ENCODE measurements at regions not wholly inside any gene's neighbourhood (a gene's known extent, or its start where the extent isn't known, plus 50 kb on each side); places are given as distances from the start of the nearest gene placed in this dataset.

DNA sequence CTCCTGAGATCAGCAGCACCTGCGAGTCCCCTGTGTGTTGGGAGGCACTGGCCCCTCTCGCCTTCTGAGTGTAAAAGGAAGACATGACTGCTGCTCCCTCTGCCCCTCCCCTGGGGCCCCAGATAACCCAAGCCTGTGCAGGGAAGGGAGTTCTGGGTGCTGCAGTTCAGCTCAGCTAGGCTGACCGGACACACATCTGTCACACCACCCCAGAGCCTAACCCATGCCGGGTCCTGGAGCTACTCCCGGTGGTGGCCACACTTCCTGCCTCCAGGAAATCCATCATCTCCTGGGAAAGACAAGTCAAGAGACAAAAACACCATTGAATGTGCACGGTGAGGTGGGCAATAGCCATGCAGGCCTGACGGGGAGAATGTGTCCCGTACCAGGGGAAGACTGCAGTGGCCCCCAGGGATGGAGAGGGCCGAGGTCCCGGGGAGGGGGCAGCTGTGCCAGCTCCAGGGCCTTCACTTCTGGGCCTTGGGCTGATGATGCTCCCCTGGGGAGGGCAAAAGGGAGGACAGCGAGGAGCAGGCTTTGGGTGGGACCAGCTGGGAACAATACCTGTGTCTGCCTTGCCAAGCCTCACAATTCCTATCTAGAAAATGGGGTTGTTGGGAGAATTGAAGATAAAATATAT is 210.6 kb downstream of the TFCP2L1 start:
- no peak for DNase-seq (ENCODE audit: low read depth in 2 of 2)

DNA sequence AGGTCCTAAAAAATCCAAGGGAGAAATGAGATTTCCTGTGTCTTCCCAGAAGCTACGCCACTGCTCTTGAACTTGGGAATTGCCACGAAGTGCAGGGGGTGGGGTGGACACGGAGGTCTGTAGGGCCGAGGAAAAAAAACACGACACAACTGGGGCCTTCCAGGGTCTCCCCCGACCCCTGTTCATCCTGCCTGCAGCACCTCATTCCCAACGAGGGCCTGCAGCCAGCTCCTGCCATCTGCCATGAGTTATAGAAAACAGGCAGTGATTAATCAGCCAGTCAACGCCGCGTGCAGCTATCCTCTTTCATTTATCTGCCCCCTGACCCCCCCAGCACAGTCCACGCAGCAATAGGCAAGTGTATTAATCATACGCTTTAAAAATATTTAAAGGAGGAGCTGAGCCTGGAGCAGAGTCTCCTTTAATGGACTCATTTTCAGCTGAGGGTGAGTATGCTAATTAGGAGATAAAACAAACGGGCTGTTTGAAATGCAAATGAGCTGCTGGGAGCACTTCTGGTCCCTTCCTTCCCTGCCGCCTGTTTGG is 209.9 kb downstream of the TFCP2L1 start:
- no peak for DNase-seq (ENCODE audit: low read depth in 2 of 2)

DNA sequence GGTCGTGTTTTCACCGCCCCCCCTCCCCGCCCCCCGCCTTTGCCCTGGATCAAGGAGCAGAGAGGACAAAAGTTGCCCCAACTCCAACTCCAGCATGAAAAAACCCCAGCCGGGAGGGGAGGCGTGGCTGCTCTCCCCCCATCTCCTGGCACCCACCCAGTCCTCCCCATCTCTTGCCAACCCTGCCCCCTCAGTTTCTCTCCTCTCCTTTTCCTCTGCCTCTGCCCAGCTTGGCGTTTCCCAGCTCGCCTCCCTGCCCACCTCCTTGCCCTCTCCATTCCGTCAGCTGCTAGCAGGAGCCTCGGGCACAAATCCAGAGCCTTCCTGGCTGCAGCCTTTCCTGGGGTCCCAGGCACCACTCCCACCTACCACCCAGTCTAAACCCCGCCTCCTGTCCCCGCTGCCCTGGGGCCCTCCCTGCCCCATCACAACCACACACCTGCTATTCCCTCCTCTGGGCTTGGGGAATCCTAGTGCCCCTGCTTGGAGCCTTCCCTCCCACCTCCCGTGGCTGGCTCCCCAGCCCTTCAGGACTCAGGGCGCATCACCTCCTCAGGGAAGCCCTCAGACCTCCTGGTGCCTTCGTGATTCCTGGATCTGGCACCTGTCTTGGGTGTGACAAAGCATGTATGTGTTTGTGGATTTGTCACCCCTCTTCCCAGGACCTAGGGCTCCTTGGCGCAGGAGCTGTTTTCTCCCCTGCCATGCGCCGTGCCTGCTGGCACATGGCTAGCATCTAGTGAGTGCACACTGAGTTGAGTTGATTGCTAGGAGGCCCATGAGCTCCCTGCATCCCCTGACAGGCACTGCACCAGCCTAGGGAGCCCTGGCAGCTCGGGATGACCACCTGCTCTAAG is 209.1 kb downstream of the TFCP2L1 start:
- DNase-seq (ENCODE audit: low read depth in 2 of 2) = no peak

DNA sequence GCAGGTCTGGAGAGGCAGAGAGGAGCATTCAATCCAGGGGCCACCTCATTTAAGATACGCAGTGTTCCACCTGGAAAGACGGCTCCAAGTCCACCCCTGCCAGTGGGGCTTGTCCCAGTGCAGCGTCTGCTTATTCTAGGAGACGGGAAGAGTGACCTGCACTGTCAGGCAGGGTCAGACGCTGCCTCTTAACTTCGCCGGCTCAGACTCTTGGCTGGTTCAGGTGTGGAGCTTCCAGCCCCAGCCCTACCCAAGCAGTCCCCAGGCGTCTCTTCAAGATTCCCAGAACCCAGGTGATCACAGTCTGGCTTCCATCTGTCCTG is 208.5 kb downstream of the TFCP2L1 start:
- no peak for DNase-seq (ENCODE audit: low read depth in 2 of 2)

DNA sequence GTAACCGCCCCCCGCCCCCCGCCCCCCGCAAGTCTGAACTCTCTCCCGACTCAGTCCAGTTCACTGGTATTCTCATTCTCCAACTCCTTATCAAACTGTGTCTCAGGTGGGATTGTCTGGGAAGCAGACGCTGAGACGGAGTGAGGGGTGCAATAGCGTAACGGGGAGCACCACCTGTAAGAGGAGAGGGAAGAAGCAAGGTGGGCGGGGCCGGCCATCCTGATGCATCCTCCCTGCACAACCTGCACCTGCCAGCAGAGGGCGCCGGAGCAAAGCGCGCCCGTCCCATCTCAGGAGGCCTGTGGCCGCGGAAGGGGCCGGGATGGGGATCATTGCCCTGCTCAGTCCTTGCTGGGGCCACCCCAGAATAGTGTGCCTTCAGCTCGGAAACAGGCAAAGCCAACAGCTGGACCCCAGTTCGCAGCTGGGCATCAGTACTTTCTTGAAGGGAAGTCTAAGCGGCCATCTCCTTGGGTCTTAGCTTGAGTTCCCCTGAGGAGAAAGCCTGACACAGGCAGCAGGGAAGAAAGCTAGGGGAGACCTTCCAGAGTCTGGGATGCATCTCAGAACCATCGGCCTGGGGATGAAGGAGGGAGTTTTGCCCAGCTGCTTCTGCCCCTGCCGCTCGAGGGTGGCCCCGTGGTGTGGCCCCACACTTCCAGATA is 208.0 kb downstream of the TFCP2L1 start:
- peak; percentile 11 to 22 for DNase-seq (ENCODE audit: low read depth in 2 of 2)

DNA sequence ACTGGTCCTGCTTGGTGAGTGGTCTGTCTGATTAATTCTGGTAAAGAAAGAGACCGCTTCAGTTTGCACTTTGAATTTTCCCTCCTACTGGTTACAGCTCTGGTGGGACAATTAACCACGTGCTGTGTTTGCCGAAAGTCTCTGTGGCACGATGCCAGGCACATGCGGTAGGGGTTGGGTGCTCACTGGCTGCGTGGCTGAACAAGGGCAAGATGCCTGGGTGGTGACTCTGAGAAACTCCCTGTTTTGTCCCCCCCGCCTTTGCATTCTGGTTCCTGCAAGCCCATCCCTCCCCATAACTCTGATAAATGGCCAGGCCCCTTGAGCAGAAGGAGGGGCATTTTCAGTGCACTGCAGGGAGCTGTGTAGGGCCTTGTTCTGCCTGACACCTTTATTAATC is 206.1 kb downstream of the TFCP2L1 start:
- no peak for DNase-seq (ENCODE audit: low read depth in 2 of 2)

DNA sequence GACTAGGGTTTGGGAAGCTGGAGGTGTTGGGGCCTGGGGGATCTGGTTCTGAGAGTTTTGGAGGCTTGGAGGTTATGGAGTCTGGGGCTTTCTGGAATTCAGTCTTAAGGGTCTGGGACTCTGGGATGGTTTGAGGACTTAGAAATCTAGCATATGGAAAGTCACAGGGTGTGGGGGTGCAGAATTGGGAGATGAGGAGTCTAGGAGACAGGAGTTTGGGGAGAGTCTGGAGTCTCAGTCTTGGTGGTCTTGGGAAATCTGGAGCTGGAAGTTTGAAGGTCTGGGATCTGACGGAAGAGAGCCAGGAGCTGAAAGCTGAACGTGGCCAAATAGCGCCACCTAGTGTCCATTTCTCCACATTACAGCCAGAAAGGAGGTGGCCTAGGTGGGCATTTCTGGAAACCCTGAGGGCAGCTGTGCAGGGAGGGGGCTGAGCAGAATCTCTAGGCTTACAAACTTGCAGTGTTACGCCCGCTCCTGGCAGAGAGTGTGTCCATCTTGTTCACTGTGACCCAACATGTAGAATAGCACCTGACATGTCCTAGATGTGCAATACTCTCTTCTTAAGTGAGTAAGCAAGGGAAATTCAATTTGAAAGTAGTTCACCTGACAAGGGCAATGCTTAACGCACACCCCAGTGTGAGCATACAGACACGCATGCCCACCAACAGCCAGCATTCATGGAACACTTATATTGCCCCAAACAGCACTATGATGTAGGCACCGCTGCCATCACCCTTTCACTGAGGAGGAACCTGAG is 204.8 kb downstream of the TFCP2L1 start:
- DNase-seq (ENCODE audit: low read depth in 2 of 2) = peak in 1 of 2 donors; percentile 3

DNA sequence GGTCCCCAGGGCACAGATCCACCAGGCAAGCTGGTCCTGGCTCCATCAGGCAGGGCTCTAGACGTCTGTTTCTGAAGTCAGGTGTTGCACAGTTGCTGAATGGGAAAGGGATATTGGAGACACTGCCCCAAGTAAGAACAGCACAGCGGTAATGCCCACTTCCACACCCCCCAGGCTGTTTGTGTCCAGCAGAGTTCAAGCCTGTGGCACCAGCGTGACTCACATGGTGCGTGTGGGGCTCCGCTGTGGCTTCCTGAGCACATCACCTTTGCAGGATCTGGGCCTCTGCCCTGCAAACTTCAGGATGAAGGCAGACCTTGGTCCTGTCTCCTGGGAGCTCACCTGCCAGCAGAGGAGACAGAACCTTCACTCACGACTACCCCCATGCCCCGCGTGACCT is 203.3 kb downstream of the TFCP2L1 start:
- no peak for DNase-seq (ENCODE audit: low read depth in 2 of 2)

DNA sequence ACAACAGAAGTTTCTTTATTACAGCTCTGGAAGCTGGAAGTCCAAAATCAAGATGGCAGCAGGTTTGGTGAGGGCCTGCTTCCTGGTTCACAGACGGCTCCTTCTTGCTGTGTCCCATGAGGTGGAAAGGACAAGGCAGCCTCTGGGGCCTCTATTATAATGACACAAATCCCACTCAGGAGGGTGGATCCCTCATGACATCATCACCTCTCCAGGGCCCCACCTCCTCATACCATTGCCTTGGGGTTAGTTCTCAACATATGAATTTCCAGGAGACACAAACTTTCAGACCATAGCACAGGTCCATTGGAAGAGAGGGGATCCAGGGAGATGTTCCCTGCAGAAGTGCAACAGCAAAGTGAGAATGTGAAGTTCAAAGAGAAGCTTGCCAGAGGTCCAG is 202.8 kb downstream of the TFCP2L1 start:
- DNase-seq (ENCODE audit: low read depth in 2 of 2) = no peak

DNA sequence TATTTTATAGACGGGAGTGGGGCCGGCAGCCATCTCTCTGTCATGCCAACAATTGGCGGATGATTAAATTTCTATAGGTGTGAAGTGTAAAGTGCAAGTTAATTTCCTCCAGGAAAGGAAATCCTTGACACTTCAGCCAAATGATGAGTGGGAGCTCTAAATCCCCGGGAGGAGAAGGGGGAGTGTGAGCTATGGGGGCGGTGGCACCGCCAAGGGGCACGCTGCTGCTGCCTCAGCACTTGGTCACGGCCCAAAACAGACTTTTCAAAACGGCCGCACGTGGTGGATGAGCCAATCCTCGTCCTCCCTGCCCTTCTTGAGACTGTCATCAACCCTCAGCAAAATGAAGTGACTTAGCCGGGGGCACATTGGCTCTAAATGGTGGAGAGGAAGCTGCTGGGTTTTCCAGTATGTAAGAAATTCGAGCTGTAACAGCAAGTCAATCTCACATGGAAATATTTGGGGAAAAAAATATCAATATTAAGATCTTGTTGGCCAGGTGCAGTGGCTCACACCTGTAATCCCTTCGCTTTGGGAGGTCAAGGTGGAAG is 200.8 kb downstream of the TFCP2L1 start:
- DNase-seq (ENCODE audit: low read depth in 2 of 2) = no peak

DNA sequence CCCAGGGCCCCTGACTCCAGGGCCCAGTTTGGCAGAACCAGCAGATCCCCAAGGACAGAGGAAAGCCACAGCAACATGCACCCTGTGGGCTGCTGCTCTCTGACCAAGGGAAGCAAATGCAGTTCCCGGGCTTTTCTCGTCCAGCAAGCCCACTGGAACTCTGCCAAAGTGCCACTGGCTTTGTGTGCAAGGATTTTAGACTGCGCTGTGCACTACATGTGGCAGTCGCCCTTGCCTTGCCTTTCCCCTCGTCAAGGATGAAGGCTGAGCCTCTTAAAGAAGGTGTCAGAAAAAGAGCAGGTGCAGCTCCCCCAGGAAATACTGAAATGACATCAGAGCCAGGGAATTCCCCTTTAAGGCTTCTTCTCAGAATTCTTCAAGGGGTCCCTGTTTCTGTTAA is 199.2 kb downstream of the TFCP2L1 start:
- DNase-seq (ENCODE audit: low read depth in 2 of 2) = no peak

DNA sequence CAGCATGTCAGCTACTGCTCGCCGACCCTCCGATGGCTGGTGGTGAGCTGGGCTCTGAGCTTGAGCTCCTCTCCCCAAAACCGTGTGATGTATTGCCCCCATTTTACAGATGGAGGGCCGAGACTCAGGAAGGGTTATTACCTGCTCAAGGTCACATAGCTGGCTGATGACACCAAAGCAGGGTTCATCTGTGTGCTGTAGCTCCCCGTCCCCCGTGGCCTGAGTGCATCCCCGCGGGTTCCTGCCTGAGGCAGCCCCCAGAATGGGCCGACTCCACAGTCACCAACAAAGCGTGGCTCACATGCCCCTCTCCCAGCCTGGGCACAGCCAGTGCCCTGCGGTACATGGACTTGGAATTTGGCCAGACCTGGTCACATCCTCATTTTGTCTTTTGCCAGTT is 198.6 kb downstream of the TFCP2L1 start:
- DNase-seq (ENCODE audit: low read depth in 2 of 2) = no peak

DNA sequence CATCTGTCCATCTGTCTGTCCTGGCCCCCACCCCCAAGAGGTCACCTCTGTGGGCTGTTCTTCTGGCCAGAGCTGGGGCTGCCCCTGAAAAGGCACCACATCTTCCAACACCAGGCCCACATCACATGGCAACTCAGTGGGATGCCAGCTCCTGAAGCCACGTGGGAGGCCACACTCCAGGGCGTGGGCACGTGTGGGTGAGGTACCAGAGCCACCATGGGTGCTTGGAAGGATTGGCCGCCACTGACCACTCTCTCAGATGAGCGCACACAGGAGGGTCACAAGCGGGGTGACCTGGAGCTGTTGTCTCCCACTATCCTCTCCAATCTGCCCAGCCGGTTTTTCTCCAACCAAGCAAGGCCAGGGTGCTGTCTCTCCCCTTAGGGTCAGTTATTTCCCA is 197.9 kb downstream of the TFCP2L1 start:
- DNase-seq (ENCODE audit: low read depth in 2 of 2) = no peak

DNA sequence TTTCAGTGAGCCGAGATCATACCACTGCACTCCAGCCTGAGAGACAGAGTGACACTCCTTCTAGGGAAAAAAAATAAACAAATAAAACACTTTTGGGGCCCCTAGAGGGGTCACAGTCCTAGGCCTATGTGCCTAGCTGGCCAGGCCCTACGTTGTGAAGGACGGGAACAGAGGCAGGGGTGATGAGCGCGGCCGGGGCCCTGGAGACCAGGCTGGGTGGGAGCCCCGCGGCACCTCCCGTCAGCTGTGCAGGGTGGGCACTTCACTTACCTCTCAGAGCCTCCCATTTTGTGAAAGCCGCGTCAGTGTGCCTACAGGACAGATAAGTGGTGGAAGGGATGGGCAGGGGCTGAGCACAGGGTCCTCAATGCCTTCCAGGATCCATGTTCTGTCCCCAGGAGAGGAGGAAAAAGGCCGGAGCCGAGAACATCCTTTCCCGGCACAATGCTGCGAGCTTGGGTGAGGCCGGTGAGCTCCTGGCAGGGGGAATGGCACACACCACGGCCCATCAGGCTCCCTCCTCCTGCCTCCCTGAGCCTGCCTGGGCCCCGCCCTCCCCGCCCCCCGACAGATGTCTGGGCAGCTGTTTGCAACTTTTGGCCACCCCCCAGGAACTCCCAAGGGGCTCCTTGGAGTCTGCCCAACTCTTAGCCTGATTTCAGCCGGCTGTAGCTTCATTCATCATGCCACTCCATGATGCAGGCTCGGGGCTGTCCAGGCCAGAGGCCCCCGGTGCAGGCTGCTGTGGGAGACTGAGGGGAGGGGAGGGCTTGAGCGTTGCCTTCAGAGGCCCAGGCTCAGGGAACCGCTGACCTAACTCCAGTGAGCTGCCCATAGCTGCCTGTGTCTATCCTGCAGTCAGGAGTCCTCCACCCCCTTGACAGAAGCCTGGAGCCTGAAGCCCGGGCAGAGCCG is 196.5 kb downstream of the TFCP2L1 start:
- DNase-seq (ENCODE audit: low read depth in 2 of 2) = no peak

DNA sequence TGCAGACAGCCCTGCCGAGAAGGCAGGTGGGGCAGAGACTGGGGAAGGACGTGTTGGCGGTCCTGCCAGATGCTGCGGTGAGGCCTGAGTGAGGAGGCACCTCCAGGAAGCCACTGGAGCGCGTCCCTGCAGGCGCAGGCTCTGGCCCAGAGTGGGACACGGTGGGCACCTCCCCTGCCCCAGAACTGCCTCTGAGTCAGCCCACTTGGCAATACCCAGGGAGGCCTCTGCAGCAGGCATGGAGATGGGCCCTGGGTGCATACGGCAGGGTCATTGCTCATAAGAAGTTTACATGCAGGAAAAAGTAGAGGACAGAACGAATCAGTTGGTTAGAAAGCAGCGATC is 195.9 kb downstream of the TFCP2L1 start:
- no peak for DNase-seq (ENCODE audit: low read depth in 2 of 2)

DNA sequence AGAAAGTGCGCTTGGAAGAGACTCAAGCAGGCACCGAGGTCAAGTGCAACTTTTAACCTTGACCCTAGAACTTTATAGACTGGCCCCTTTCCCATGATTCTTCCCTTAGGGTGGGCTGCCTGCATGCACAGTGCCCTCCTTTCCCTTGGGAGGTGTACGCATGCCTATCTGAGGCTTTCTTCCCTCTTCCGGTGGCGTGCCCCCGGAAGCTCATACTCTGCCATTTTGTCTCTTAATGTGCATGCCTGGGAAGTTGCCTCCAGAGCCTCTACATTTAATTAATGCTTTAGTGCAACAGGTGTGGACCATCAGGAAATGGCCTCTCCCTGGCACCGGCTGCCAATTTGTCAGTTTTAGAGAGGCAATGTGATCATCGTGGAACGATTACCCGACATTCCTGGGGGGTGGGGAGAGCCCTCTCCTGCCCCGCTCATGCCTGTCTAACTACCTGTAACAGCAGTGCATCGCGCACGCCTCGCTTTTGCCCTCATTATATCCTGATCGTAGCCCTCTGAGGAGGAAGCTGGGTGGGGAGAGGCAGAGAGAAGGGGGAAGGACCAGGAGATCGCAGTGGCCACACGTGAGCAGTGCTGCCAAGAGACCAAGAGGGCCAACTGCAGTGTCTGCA is 194.8 kb downstream of the TFCP2L1 start:
- DNase-seq (ENCODE audit: low read depth in 2 of 2) = no peak

DNA sequence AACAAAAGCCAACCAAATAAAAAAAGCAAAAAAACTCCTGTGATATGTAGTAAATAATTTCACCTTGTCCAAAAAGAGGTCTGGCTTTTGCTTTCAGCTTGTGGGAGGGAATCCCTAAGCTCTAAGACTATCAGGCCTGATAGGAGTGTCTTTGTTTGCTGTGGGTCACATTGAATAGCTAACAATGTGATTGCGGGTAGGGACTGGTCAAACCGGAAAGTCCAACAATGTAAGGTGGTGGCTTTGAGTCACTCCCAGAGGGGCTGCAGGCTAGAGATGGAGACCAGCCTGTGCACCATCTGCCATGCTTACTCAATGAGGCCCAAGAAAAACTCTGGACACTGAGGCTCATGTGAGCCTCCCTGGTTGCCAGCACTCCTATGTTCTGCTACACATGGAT is 192.9 kb downstream of the TFCP2L1 start:
- no peak for DNase-seq (ENCODE audit: low read depth in 2 of 2)

DNA sequence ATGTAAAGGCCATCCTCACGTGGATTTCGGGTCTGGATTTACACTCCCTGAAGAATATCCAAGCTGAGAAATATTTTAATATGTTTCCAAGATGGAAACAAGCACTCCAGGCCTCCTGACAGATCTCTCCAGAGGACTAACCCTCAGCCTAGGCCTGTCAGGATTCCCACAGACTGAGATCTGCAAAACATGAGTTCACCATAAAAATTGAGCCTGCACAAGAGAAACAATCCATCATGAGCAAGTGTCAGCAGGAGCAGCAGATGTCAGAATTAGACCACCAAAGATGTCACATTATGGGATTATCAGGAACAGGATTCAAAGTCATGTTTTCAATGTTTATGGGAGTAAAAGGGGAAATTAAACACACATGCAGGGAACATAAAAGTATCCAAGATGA is 191.3 kb downstream of the TFCP2L1 start:
- DNase-seq (ENCODE audit: low read depth in 2 of 2) = no peak

DNA sequence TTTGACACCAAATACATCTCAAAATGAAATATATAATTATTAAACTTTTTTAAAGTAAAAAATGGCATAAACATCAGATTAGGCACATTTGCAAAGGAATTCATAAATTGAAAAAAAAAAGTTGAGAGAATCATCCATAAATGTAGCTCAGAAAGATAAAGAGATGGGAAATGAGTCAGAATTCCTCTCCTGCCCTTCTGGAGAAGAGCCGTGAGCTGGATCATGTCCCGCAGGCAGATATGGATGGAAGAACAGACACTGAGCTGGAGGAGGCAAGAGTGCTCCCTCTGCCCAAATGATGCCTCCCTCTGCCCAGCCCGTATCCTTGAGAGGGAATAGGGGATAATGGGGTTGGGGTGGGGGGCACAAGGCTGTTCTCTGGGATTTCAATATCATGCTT is 190.9 kb downstream of the TFCP2L1 start:
- DNase-seq (ENCODE audit: low read depth in 2 of 2) = no peak

DNA sequence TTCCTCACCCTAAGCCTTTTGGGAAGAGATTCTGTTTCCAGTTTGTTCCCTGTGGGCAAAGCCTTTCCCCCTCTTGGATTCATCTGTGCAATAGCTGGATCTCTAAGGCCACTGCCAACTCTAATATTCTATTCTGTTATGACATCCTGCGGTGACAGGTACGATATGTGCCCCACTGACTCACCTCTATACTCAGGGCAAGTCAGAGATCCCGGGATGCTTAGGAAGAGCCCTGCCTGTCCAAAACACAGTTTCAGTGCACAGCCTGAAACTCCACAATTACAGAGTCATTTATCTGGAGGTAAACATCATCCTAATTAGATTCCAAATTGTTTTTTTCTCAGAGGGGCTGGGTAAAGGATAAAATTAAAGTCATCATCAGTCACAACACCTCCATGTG is 190.2 kb downstream of the TFCP2L1 start:
- no peak for DNase-seq (ENCODE audit: low read depth in 2 of 2)
